ENCODE measurements at regions not wholly inside any gene's neighbourhood (a gene's known extent, or its start where the extent isn't known, plus 50 kb on each side); places are given as distances from the start of the nearest gene placed in this dataset.

DNA sequence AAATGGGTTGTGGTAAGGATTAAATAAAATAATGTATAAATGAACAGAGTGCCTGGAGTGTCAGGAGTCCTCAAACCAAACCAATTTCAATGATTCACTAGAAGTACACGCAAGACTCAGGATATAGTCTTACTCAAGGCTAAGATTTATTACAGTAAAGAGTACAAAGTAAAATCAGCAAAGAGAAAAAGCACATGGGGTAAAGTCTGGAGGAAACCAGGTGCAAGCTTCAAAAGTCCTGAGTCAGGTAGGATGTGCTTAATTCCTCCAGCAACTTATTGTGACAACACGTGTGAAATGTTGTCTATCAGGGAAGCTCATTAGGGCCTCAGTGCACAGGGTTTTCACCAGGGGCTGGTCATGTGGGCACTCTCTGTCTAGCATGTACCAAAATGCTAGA, 105.8 kb upstream of the NAP1L1 start:
- TF ChIP-seq, protein P1, sequence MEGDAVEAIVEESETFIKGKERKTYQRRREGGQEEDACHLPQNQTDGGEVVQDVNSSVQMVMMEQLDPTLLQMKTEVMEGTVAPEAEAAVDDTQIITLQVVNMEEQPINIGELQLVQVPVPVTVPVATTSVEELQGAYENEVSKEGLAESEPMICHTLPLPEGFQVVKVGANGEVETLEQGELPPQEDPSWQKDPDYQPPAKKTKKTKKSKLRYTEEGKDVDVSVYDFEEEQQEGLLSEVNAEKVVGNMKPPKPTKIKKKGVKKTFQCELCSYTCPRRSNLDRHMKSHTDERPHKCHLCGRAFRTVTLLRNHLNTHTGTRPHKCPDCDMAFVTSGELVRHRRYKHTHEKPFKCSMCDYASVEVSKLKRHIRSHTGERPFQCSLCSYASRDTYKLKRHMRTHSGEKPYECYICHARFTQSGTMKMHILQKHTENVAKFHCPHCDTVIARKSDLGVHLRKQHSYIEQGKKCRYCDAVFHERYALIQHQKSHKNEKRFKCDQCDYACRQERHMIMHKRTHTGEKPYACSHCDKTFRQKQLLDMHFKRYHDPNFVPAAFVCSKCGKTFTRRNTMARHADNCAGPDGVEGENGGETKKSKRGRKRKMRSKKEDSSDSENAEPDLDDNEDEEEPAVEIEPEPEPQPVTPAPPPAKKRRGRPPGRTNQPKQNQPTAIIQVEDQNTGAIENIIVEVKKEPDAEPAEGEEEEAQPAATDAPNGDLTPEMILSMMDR (conservative IDR thresholded peaks at IDR 0.05) = no peak
- H3K27ac ChIP-seq = no peak overlapping the region

DNA sequence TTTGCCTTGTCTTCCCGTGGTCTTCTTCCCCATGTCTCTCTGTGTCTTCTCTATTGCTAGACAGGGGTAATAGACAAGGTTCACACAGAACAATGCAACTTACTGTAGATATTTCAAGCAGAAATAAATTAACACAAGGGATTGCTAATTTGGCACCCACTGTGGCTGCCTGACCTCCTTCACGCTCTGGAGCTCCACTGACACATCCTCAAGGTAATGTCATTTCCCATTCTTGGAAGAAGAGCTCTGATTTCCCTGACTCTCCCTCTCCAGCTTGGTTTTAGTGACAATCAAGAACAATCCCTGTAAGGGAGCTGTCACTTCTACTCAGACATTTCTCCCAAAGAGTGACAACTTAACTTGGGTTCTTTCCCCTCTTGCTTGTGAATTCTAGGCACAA, 105.4 kb upstream of the NAP1L1 start:
- H3K27ac ChIP-seq = no peak overlapping the region
- TF ChIP-seq, protein P1 (conservative IDR thresholded peaks at IDR 0.05) = no peak

DNA sequence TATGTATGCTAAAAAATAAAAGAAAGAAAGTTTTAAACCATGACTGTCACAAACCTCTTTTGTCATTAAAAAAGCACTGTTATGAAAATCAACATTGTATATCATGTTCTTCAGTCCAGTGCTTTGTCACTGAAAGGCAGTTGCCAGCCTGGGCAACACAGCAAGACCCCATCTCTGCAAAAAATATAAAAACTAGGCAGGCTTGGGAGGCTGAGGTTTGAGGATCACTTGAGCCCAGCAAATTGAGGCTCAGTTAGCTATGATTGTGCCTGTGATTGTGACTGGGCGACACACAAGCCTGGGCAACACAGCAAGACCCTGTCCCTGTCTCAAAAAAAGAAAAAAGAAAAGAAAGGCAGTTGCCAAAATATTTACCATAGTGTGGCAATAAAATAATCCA, 102.7 kb upstream of the NAP1L1 start:
- TF ChIP-seq, protein P1 (conservative IDR thresholded peaks at IDR 0.05) = no peak
- H3K27ac ChIP-seq = no peak overlapping the region

DNA sequence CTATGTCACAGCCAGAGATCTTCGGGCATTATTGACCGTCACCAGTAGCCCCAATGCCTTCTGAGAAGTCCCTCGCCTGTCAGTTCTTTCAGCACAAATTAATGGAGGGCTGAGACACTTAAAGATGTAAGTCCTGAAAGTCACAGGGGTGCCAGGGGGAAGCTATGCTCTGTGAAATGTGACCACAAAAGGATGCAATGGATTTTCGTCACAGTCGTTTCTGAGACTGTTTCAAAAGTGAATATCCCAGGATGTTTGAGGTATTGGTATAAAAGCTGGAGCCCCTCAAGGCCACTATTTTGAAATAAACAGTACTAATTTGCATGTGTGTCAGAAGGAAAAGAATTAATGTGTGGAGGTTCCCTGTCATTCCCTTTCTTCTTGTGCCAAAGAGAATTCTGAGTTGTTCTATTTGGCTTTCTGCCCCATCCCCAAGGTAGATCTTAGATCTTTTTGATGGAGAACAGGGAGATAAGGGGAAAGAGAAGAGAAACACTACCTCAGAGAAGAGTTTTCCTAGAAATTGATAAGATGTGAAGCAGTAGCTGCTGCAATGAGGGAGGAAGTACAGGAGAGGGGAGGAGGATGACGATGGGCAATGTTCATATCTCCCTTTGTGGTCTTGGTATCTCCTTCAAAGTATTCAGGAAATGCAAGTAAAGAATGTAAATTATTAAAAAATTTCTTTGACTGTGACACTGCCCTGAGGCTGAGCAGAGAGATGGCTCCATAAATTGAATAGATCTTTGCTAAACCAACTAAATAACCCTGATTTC, 101.8 kb upstream of the NAP1L1 start:
- TF ChIP-seq, protein P1 (conservative IDR thresholded peaks at IDR 0.05) = no peak
- H3K27ac ChIP-seq = no peak overlapping the region

DNA sequence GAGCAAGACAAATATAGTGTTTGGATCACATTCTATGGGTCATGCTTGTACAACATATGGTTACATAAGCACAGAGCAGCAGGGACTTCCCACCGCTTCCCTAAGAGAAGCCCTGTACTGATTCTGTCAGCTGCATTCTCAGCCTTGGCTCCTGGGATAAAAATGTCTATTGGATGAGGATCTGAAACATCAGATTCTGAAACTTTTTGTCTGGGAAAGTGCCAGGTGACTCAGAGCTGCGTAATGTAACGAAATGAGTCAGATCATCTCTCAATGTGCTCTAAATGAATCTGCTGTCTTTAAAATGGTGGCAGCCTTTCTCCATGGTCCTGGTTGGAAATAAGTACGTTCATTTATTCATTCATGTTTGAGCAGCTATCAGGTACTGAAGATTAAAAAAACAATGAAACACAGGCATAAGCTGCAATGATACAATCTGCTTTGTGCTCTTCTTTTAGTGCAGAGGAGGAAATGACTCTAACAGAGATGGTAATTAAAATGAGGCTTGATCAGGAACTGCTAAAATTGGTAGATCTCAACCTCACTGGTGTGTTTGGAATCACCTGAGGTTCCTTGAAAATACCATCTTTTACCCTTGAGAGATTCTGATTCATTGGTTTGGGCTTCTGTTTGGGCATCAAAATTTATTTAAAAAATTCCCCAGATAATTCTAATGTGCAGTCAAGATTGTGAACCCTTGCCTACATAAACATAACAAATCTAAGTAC, 99.1 kb upstream of the NAP1L1 start:
- TF ChIP-seq, protein P1 (conservative IDR thresholded peaks at IDR 0.05) = no peak
- H3K27ac ChIP-seq = no peak overlapping the region

DNA sequence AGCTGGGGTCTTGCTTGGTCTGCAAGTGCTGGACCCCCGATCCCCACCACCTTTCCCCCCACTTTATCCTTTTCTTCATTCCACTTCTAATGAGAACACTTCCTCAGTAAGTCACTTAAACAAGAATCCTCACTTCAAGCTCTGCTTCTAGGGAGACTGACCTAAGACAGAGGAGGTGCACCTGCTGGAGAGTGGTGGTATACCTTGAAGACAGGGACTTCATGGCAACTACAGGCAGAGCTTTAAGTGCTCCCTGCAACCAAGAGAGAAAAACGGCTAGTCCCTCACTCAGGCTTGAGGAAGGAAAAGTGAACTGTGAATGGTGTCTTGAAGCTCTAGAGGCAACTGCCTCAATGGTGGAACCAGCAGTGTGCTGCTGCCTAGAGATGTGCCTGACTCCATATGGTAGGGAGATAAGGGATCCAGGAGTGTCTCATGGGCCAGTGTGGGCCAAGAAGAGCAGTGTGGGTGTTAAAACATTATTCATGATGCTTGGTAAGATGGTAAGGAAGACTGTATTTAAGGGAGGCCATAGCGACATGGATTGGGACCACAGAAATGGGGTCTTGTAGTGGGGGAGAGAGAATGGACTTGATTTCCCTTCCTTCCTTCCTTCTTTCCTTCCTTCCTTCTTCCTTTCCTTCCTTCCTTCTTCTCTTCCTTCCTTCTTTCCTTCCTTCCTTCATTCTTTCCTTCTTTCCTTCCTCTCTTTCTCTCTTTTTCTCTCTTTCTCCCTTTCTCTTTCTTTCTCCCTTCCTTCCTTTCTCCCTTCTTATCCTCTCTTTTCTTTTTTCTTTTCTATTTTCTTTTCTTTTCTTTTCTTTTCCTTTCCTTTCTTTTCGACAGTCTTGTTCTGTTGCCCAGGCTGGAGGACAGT, 96.2 kb upstream of the NAP1L1 start:
- no peak overlapping the region for H3K27ac ChIP-seq
- TF ChIP-seq, protein P1 (conservative IDR thresholded peaks at IDR 0.05) = no peak

DNA sequence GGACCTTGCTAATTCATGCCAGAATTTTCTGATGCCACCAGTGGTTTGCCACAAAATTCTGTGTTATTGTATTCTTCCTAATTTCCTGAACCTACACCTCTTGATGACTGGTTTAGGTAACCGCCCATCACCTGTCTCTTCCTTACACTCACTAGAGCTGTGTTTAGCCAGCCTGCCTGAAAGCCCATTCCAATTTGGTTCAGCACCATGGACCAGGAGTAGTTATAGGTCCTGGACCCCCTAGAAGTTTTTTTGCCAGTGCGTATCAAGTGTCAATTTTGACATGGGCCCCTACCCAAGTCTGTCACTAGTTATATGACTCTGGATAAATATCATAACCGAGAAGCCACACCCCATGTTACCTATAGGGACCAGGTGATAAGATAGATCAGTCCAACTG, 94.0 kb upstream of the NAP1L1 start:
- H3K27ac ChIP-seq = no peak overlapping the region
- TF ChIP-seq, protein P1 (conservative IDR thresholded peaks at IDR 0.05) = no peak

All from VCaP (cell line).